Spleen (tissue), 11 donors: ENCODE measurements at regions not wholly inside any gene's neighbourhood (a gene's known extent, or its start where the extent isn't known, plus 50 kb on each side); places are given as distances from the start of the nearest gene placed in this dataset.

Experiments
- DNase-seq: peaks from one replicate; pipeline ENCODE4 v3.0.0-alpha.2; 2020
- H3K27ac ChIP-seq, 8 donors: fragments of 200-600 bp; sonication (generic) in 7 of 8; 1 replicate in 4 of 8; 2 replicates in 4 of 8; pipeline versions ENCODE4 v1.5.0 to v1.8.0; 2016 to 2021; ENCODE audit warnings: inconsistent platforms in 4 of 8, mild to moderate bottlenecking in 4 of 8, moderate library complexity in 1 of 8
- H3K27me3 ChIP-seq, 7 donors: fragments of 200-600 bp; sonication (generic) in 6 of 7; replicated peaks in 1 of 7; 1 replicate in 4 of 7; 2 replicates in 3 of 7; pipeline versions ENCODE4 v1.5.0 to v1.8.0; 2016 to 2021; ENCODE audit warnings: inconsistent platforms in 3 of 7, mild to moderate bottlenecking in 1 of 7
- H3K36me3 ChIP-seq, 6 donors: fragments of 200-600 bp; sonication (generic) in 5 of 6; 1 replicate in 4 of 6; 2 replicates in 2 of 6; pipeline versions ENCODE4 v1.5.0 to v1.8.0; 2016 to 2021; ENCODE audit warnings: inconsistent platforms in 2 of 6
- H3K4me1 ChIP-seq, 6 donors: fragments of 200-600 bp; sonication (generic) in 5 of 6; 1 replicate in 3 of 6; 2 replicates in 3 of 6; pipeline versions ENCODE4 v1.5.0 to v1.8.0; 2016 to 2021; ENCODE audit warnings: inconsistent platforms in 3 of 6
- H3K4me3 ChIP-seq, 8 donors: fragments of 200-600 bp; sonication (generic) in 7 of 8; 1 replicate in 4 of 8; 2 replicates in 4 of 8; pipeline versions ENCODE4 v1.5.0 to v1.8.0; 2016 to 2021; ENCODE audit warnings: inconsistent platforms in 4 of 8, mild to moderate bottlenecking in 4 of 8, moderate library complexity in 2 of 8
- H3K9me3 ChIP-seq, 8 donors: fragments of 200-600 bp; sonication (generic) in 7 of 8; 1 replicate in 4 of 8; 2 replicates in 4 of 8; pipeline versions ENCODE4 v1.5.0 to v1.8.0; 2016 to 2021; ENCODE audit warnings: inconsistent platforms in 4 of 8
- CTCF ChIP-seq, 11 experiments: fragments of 200-600 bp in 7 of 11; fragments of 450-650 bp in 4 of 11; sonication (generic) in 4 of 11; IDR thresholded peaks in 8 of 11; conservative IDR thresholded peaks in 3 of 11; 1 replicate in 7 of 11; 2 replicates in 4 of 11; pipeline versions ENCODE4 v1.4.0 to v1.8.0; 2016 to 2021; ENCODE audit warnings: antibody characterized with exemption in 11 of 11, inconsistent platforms in 4 of 11, mild to moderate bottlenecking in 1 of 11
- POLR2A ChIP-seq, 3 donors: fragments of 450-650 bp; IDR thresholded peaks; one replicate each; pipeline ENCODE4 v1.5.1; 2017; ENCODE audit warnings: antibody characterized with exemption in 3 of 3, mild to moderate bottlenecking in 1 of 3
- POLR2AphosphoS5 ChIP-seq, 3 donors: sonication (generic); formaldehyde crosslinking; IDR thresholded peaks; one replicate each; pipeline ENCODE4 v1.5.1; 2017; ENCODE audit warnings: antibody characterized with exemption in 3 of 3
- WGBS, 5 donors: extraction: QIAGEN DNeasy Blood & Tissue Kit in 3 of 5; methylation state at CpG; one replicate each; pipeline versions ENCODE4 v1.1.5 to v1.1.7; 2013 to 2018; 5-methylcytosine and 5-hydroxymethylcytosine counted together
- intact Hi-C: fragments of 100-400 bp; cut with DNase I; formaldehyde crosslinking; loops from one replicate; pipeline ENCODE4 v1.15.0; 2023; ENCODE audit warnings: low total_unique reads
- donor health status: healthy with polysubstance abuse.
- donor health status: DM: no; HTN: no; CAD: no; lungs with moderate emphysema.
- donor health status: DM: no; HTN: no; CAD: no.
- donor health status: Bipolar disorder and iron deficiency.
- donor health status: healthy.
- donor health status: DM: no; HTN: no; CAD: no.
- donor health status: DM: yes; HTN: yes; CAD: no.

- H3K4me1 ChIP-seq: no peaks in the 10 kb centered on the region
- intact Hi-C loops: no loop called here
- no peak for TF ChIP-seq POLR2AphosphoS5 (IDR thresholded peaks at IDR 0.05)
- no peak for TF ChIP-seq CTCF (IDR thresholded peaks at IDR 0.05 in 8 of 11, conservative IDR thresholded peaks at IDR 0.05 in 3 of 11)
- TF ChIP-seq POLR2A (IDR thresholded peaks at IDR 0.05): no peak
Observed at GRCh38 chr11:79691445-79691844, 250.6 kb upstream of the TENM4 start.

GRCh38 chr11:79686703-79687419, 246.0 kb upstream of the TENM4 start:
- H3K27me3 ChIP-seq: no peaks in the 10 kb centered on the region
- TF ChIP-seq CTCF (IDR thresholded peaks at IDR 0.05 in 8 of 11, conservative IDR thresholded peaks at IDR 0.05 in 3 of 11) (no peak), POLR2AphosphoS5 (IDR thresholded peaks at IDR 0.05) (no peak), POLR2A (IDR thresholded peaks at IDR 0.05) (no peak)
- no peak overlapping the region for H3K4me3 ChIP-seq
- 67 to 78% (median 68%) methylated on average over 5 of the region's 5 CpGs for WGBS, 5 donors
- H3K4me1 ChIP-seq: no peaks in the 10 kb centered on the region
- no peak for DNase-seq
- intact Hi-C loops: no loop called here
- H3K27ac ChIP-seq: no peak overlapping the region
- H3K36me3 ChIP-seq: no peaks in the 10 kb centered on the region
- H3K9me3 ChIP-seq: no peaks in the 10 kb centered on the region

More at GRCh38 chr11:79691445-79691844, 250.6 kb upstream of the TENM4 start:
- H3K27ac ChIP-seq: no peak overlapping the region
- H3K36me3 ChIP-seq: no peaks in the 10 kb centered on the region
- WGBS, 5 donors: 79 to 90% (median 86%) methylated on average over 2 of the region's 2 CpGs
- DNase-seq: no peak
- no peaks in the 10 kb centered on the region for H3K27me3 ChIP-seq
- H3K9me3 ChIP-seq: no peaks in the 10 kb centered on the region
- H3K4me3 ChIP-seq: no peak overlapping the region

- WGBS, 5 donors: 63 to 88% (median 76%) methylated on average over 1 of the region's 1 CpG
- no peak for TF ChIP-seq POLR2AphosphoS5 (IDR thresholded peaks at IDR 0.05)
- TF ChIP-seq CTCF (IDR thresholded peaks at IDR 0.05 in 8 of 11, conservative IDR thresholded peaks at IDR 0.05 in 3 of 11): no peak
- TF ChIP-seq POLR2A (IDR thresholded peaks at IDR 0.05): no peak
- H3K9me3 ChIP-seq: no peaks in the 10 kb centered on the region
- intact Hi-C loops: no loop called here
- no peaks in the 10 kb centered on the region for H3K27me3 ChIP-seq
- H3K4me3 ChIP-seq: no peak overlapping the region
- H3K36me3 ChIP-seq: no peaks in the 10 kb centered on the region
- H3K27ac ChIP-seq: no peak overlapping the region
- no peak for DNase-seq
- H3K4me1 ChIP-seq: no peaks in the 10 kb centered on the region
Observed at GRCh38 chr11:79683930-79684329, 243.1 kb upstream of the TENM4 start.

GRCh38 chr11:79678780-79679452, 238.1 kb upstream of the TENM4 start:
- no peak for TF ChIP-seq POLR2A (IDR thresholded peaks at IDR 0.05)
- TF ChIP-seq CTCF (IDR thresholded peaks at IDR 0.05 in 8 of 11, conservative IDR thresholded peaks at IDR 0.05 in 3 of 11): no peak
- no peak for TF ChIP-seq POLR2AphosphoS5 (IDR thresholded peaks at IDR 0.05)
- intact Hi-C loops: no loop called here
- Histone ChIP-seq H3K27ac (no peak overlapping the region), H3K9me3 (no peaks in the 10 kb centered on the region), H3K27me3 (no peaks in the 10 kb centered on the region), H3K4me1 (no peaks in the 10 kb centered on the region), H3K36me3 (no peaks in the 10 kb centered on the region), H3K4me3 (no peak overlapping the region)
- no peak for DNase-seq
- 37 to 40% (median 38%) methylated on average over 5 of the region's 5 CpGs for WGBS, 5 donors
